CD14-positive monocyte (primary cell): ENCODE measurements at regions not wholly inside any gene's neighbourhood (a gene's known extent, or its start where the extent isn't known, plus 50 kb on each side); places are given as distances from the start of the nearest gene placed in this dataset.

Experiments
- DNase-seq, 3 donors: peaks; one replicate each; pipeline ENCODE4 v3.0.0-alpha.2; 2011 to 2022
- H2AFZ ChIP-seq: 2 replicates; pipeline ENCODE4 v1.6.0; 2012; ENCODE audit warnings: mild to moderate bottlenecking, low read depth, low read length, inconsistent platforms; ENCODE audit not compliant: insufficient read depth, poor library complexity, severe bottlenecking
- H3K27ac ChIP-seq, 2 donors: 1 replicate in 1 of 2; 2 replicates in 1 of 2; pipeline ENCODE4 v1.5.1; 2012 to 2013; ENCODE audit warnings: low read length in 2 of 2, control low read depth in 1 of 2, inconsistent platforms in 1 of 2, low read depth in 1 of 2, mild to moderate bottlenecking in 1 of 2
- H3K27me3 ChIP-seq, 2 donors: one replicate each; pipeline versions ENCODE4 v1.6.0 to v1.6.1; 2011 to 2013; ENCODE audit warnings: low read length in 2 of 2; ENCODE audit not compliant: control insufficient read depth in 2 of 2, insufficient read depth in 2 of 2
- H3K36me3 ChIP-seq, 2 donors: replicated peaks in 1 of 2; 1 replicate in 1 of 2; 2 replicates in 1 of 2; pipeline versions ENCODE4 v1.5.1 to v1.6.1; 2012 to 2013; ENCODE audit warnings: low read length in 2 of 2, control low read depth in 1 of 2, inconsistent platforms in 1 of 2, mild to moderate bottlenecking in 1 of 2; ENCODE audit not compliant: insufficient read depth in 2 of 2, control insufficient read depth in 1 of 2
- H3K4me1 ChIP-seq, 2 donors: 1 replicate in 1 of 2; 2 replicates in 1 of 2; pipeline versions ENCODE4 v1.5.1 to v1.6.1; 2012 to 2013; ENCODE audit warnings: low read length in 2 of 2, control low read depth in 1 of 2, inconsistent platforms in 1 of 2, mild to moderate bottlenecking in 1 of 2, moderate library complexity in 1 of 2; ENCODE audit not compliant: insufficient read depth in 2 of 2, control insufficient read depth in 1 of 2
- H3K4me2 ChIP-seq: replicated peaks from 2 replicates; pipeline ENCODE3; 2012; ENCODE audit warnings: low read length, moderate library complexity, mild to moderate bottlenecking; ENCODE audit not compliant: poor library complexity, severe bottlenecking; ENCODE audit errors: extremely low read depth
- H3K4me3 ChIP-seq, 3 experiments: fragments of 200-600 bp in 1 of 3; sonication (generic) in 1 of 3; replicated peaks in 1 of 3; 1 replicate in 2 of 3; 2 replicates in 1 of 3; pipeline ENCODE4 v1.5.1; 2011 to 2013; ENCODE audit warnings: low read length in 3 of 3, mild to moderate bottlenecking in 3 of 3, control low read depth in 2 of 3, low read depth in 2 of 3, inconsistent platforms in 1 of 3, moderate library complexity in 1 of 3
- H3K79me2 ChIP-seq: 2 replicates; pipeline ENCODE4 v1.6.0; 2012; ENCODE audit warnings: mild to moderate bottlenecking, control low read depth, inconsistent platforms, low read length, moderate library complexity; ENCODE audit not compliant: insufficient read depth
- H3K9ac ChIP-seq: 2 replicates; pipeline ENCODE4 v1.6.0; 2017; ENCODE audit warnings: low read length, mild to moderate bottlenecking; ENCODE audit not compliant: insufficient read depth, poor library complexity, severe bottlenecking
- H3K9me3 ChIP-seq, 2 donors: replicated peaks in 1 of 2; 1 replicate in 1 of 2; 2 replicates in 1 of 2; pipeline versions ENCODE4 v1.5.1 to v1.6.1; 2012 to 2013; ENCODE audit warnings: low read length in 2 of 2, control low read depth in 1 of 2; ENCODE audit not compliant: control insufficient read depth in 1 of 2, insufficient read depth in 1 of 2
- H4K20me1 ChIP-seq: 2 replicates; pipeline ENCODE4 v1.6.0; 2012; ENCODE audit warnings: mild to moderate bottlenecking, low read length, control low read depth, moderate library complexity; ENCODE audit not compliant: insufficient read depth
- H3K27ac Mint-ChIP-seq, 7 donors: one replicate each; pipeline ENCODE4 v1.8.0; 2020; ENCODE audit warnings: mild to moderate bottlenecking in 7 of 7, mixed read lengths in 7 of 7, moderate library complexity in 6 of 7, inconsistent platforms in 2 of 7
- H3K27me3 Mint-ChIP-seq, 3 donors: one replicate each; pipeline ENCODE4 v1.8.0; 2021 to 2022; ENCODE audit warnings: low read depth in 3 of 3, mild to moderate bottlenecking in 3 of 3, mixed read lengths in 3 of 3, moderate library complexity in 3 of 3, inconsistent platforms in 1 of 3
- H3K36me3 Mint-ChIP-seq, 2 donors: one replicate each; pipeline ENCODE4 v1.8.0; 2020; ENCODE audit warnings: mixed read lengths in 2 of 2, inconsistent platforms in 1 of 2, mild to moderate bottlenecking in 1 of 2
- H3K4me1 Mint-ChIP-seq: one replicate; pipeline ENCODE4 v1.8.0; 2020; ENCODE audit warnings: mild to moderate bottlenecking, mixed read lengths
- H3K4me3 Mint-ChIP-seq, 2 donors: one replicate each; pipeline ENCODE4 v1.8.0; 2020; ENCODE audit warnings: mild to moderate bottlenecking in 2 of 2, mixed read lengths in 2 of 2, moderate library complexity in 1 of 2
- H3K9me3 Mint-ChIP-seq, 7 donors: one replicate each; pipeline ENCODE4 v1.8.0; 2020 to 2022; ENCODE audit warnings: mixed read lengths in 7 of 7, mild to moderate bottlenecking in 6 of 7, moderate library complexity in 6 of 7, inconsistent platforms in 2 of 7
- CTCF ChIP-seq: fragments of 200-600 bp; IDR thresholded peaks from one replicate; pipeline ENCODE4 v1.8.0; 2022; ENCODE audit warnings: antibody characterized with exemption, mild to moderate bottlenecking
- WGBS: methylation state at CpG from one replicate; pipeline ENCODE4 v1.1.5; 2013; ENCODE audit warnings: missing lambda C conversion rate; ENCODE audit not compliant: insufficient coverage; 5-methylcytosine and 5-hydroxymethylcytosine counted together
- intact Hi-C, 2 donors: fragments of 100-400 bp; cut with micrococcal nuclease; formaldehyde crosslinking; loops; one replicate each; pipeline versions ENCODE4 v1.15.0 to v1.15.1; 2023

- intact Hi-C loops, result no loop called here
- Histone ChIP-seq H3K4me2 (no peak overlapping the region), H3K4me3 (no peak overlapping the region), H3K27ac (no peak overlapping the region), H3K36me3 (no peaks in the 10 kb centered on the region), H3K79me2 (no peaks in the 10 kb centered on the region), H4K20me1 (no peaks in the 10 kb centered on the region), H3K27me3 (no peaks in the 10 kb centered on the region), H3K9me3 (peaks cover 4% of the 10 kb centered on the region in 2 donors), H3K9ac (no peak overlapping the region), H2AFZ (no peak overlapping the region), H3K4me1 (no peaks in the 10 kb centered on the region)
- H3K36me3 Mint-ChIP-seq, result no peaks in the 10 kb centered on the region
- no peak overlapping the region for H3K27ac Mint-ChIP-seq
- DNase-seq, result no peak
- no CpG with 5 or more reads among the region's 2 CpGs for whole genome bisulfite sequencing
- TF ChIP-seq CTCF, result no peak
- H3K9me3 Mint-ChIP-seq, result peaks cover 0 to 13% (median 2%) of the 10 kb centered on the region in 7 donors
- H3K4me1 Mint-ChIP-seq, result no peaks in the 10 kb centered on the region
- H3K27me3 Mint-ChIP-seq, result peaks cover 0 to 2% (median 0%) of the 10 kb centered on the region in 3 donors
- no peak overlapping the region for H3K4me3 Mint-ChIP-seq
Measured at GRCh38 chr2:150209746-150210145, 277.7 kb downstream of the RND3 start.

- H3K27me3 Mint-ChIP-seq, result peaks cover 0 to 2% (median 0%) of the 10 kb centered on the region in 3 donors
- intact Hi-C loops, result no loop called here
- no peaks in the 10 kb centered on the region for H3K79me2 ChIP-seq
Measured at GRCh38 chr2:150208689-150209088, 278.8 kb downstream of the RND3 start.

More at GRCh38 chr2:150208689-150209088, 278.8 kb downstream of the RND3 start:
- no peaks in the 10 kb centered on the region for H3K4me1 Mint-ChIP-seq
- Histone ChIP-seq H3K36me3 (no peaks in the 10 kb centered on the region), H3K4me2 (no peak overlapping the region), H3K9ac (no peak overlapping the region), H3K27me3 (no peaks in the 10 kb centered on the region), H3K9me3 (peaks cover 4 to 10% of the 10 kb centered on the region in 2 donors), H2AFZ (no peak overlapping the region), H3K4me3 (no peak overlapping the region), H3K27ac (no peak overlapping the region), H3K4me1 (no peaks in the 10 kb centered on the region), H4K20me1 (no peaks in the 10 kb centered on the region)
- H3K36me3 Mint-ChIP-seq, result no peaks in the 10 kb centered on the region
- H3K4me3 Mint-ChIP-seq, result no peak overlapping the region
- DNase-seq, result no peak
- 100% methylated on average over 1 of the region's 4 CpGs for WGBS
- no peak overlapping the region for H3K27ac Mint-ChIP-seq
- peaks cover 0 to 19% (median 4%) of the 10 kb centered on the region in 7 donors for H3K9me3 Mint-ChIP-seq
- no peak for TF ChIP-seq CTCF
